T-helper 1 cell treated with Interleukin-12 subunit alpha and Interleukin-12 subunit beta and Interleukin-4 antibody, amounts not matched to agents 30 ng/mL and 1 ng/mL, for 36 hours (primary cell): ENCODE measurements at regions not wholly inside any gene's neighbourhood (a gene's known extent, or its start where the extent isn't known, plus 50 kb on each side); places are given as distances from the start of the nearest gene placed in this dataset.

Experiments used
- intact Hi-C: fragments of 100-400 bp; cut with micrococcal nuclease; formaldehyde crosslinking; loops from one replicate; pipeline ENCODE4 v1.15.1; 2024

GRCh38 chr2:192286093-192286701 lies 91.5 kb upstream of the TMEFF2 start:
- intact Hi-C loops: no loop called here

DNA sequence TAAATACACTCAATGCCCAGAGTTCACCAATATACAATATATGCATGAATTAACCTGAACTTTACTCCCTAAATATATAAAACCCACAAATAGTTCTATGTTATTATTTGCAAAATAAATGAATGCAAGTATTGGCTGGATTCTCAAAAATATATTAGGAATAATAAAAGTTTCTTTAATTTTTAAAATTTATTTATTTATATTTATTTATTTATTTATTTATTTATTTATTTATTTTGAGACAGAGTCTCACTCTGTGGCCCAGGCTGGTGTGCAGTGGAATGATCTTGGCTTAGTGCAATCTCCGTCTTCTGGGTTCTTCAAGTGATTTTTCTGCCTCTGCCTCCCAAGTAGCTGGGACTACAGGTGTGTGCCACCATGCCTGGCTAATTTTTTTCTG lies 88.7 kb upstream of the TMEFF2 start:
- intact Hi-C loops: no loop called here

GRCh38 chr2:192278701-192279100 lies 84.0 kb upstream of the TMEFF2 start:
- intact Hi-C loops: no loop called here

DNA sequence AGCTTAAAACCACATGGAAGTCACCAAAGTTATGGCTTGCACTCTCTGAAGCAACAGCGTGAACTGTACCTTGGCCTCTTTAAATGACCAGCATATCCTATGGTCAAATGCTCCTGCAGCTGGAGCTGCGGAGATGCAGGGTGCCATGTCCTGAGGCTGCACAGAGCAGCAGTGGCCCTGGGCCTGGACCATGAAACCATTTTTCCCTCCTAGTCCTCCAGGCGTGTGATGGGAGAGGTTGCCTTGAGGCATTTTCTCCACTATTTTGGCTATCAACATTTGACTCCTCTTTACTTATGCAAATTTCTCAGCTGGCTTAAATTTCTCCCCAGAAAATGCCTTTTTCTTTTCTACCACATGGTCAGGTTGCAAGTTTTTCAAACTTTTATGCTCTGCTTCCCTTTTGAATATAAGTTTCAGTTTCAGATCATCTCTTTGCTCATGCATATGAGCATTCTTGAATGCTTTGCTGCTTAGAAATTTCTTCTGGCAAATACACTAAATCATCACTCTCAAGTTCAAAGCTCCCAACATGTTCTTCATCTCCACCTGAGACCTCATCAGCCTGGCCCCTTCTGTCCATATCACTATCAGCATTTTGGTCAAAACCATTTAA lies 82.9 kb upstream of the TMEFF2 start:
- intact Hi-C loops: no loop called here

GRCh38 chr2:192275632-192276031 lies 80.9 kb upstream of the TMEFF2 start:
- intact Hi-C loops: no loop called here

GRCh38 chr2:192267484-192267883 lies 72.8 kb upstream of the TMEFF2 start:
- intact Hi-C loops: no loop called here

GRCh38 chr2:192265751-192266150 lies 71.0 kb upstream of the TMEFF2 start:
- intact Hi-C loops: no loop called here

GRCh38 chr2:192254444-192254843 lies 59.7 kb upstream of the TMEFF2 start:
- intact Hi-C loops: no loop called here

- intact Hi-C loops: no loop called here
Observed at GRCh38 chr2:192253692-192254091, 59.0 kb upstream of the TMEFF2 start.

- intact Hi-C loops: no loop called here
Observed at GRCh38 chr2:192250961-192251360, 56.2 kb upstream of the TMEFF2 start.

- intact Hi-C loops: no loop called here
Observed at GRCh38 chr2:192247456-192247855, 52.7 kb upstream of the TMEFF2 start.

DNA sequence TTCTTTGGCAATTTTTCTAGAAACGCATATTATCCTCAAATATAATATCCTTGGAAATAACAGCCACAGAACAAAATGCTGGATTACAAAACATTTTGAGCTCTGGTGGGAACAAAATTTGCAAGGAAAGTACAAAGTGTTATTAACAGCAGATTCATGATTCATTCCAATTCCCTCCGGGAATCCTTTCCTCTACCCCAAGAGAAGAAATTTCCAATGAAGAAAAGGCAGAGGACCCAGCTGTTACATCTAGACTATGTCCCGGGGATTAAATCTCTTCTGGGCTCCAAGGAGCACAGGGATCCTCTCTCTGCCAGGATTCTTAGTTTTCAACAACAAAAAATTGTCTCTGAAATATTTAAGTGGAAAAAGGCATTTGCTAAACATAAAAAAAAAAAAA lies 51.6 kb upstream of the TMEFF2 start:
- intact Hi-C loops: no loop called here

DNA sequence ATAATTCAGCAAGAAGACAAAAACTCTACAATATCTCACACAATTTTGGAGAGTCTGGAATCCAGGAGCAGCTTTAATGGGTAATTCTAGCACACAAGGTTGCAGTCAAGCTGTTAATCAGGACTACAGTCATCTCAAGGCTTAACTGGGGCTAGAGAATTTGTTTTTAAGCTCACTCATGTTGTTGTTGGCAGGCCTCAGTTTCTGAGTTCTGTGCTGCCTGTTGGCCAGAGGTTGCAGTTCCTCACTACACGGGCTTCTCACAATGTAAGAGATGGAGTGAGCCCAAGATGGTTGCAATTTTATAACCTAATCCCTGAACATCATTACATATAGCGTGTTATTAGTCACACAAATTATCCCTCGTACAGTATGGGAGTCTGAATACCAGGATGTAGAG lies 50.6 kb upstream of the TMEFF2 start:
- intact Hi-C loops: no loop called here
